SKM-1 (cell line): ENCODE measurements at regions not wholly inside any gene's neighbourhood (a gene's known extent, or its start where the extent isn't known, plus 50 kb on each side); places are given as distances from the start of the nearest gene placed in this dataset.

ENCODE experiments used
- DNase-seq: peaks from one replicate; lab custom pipeline; 2025; ENCODE audit not compliant: unreplicated experiment; lab: John Stamatoyannopoulos, UW

DNA sequence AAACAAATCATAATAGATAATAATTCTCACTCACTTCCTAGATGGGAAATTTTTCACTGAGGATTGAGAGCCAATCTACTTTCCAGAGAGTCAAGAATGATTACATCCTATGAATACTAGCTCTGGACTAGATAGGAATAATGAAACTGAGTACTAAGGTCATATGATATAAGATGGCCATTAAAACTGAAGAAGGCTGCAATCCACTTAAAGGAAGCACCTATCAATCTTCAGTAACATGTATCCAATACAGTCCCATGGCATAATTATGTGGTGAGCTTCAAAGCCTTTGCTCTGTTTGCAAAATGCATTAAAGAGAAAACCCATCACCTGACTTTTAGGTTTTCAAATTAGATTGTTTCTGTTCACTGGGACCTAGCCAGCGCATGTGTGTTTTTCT is 398.0 kb upstream of the MEIS1 start:
- no peak for DNase-seq

DNA sequence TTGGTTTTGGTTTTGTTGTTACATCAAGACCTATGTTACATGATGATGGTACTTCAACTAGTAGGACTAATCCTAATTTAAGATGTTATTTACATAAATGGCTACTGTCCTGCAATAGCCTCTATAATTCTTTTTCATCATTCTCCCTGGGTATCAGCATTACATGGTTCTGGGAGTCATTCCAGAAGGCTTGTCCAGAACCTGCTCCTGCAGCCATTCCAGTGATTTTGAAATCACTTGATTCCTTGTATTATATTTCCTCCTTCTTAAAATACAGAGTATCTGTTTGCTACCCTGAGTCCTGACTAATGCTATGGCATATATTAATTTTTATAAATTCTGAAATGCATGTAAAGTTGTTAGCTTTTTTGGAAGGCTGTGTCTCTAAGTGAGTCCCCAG is 400.5 kb upstream of the MEIS1 start:
- DNase-seq = no peak

DNA sequence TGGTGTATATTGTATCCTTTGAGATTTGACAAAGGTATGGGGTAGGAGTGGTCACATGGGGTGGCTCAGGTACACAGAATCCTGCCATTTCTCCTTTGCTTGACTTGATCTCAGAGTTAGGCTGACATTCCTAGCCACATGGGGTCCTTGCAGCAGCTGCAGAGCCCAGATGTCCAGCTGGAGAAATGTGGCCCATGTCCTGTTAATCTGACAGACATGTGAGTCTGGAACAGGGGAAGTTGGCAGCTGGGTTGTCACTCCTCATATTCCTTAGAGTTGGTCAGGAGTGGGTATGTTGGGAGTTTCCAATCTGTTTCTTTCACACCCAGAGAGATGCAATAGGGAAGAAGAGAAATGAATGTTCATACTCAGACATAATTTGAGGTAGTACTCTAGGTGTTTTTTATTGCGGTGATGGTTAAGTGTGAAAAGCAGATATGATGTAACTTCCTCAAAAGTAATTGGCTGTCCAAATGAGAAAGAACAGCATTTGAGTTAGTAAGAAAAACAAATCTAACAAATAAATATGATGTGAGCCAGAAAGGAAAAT is 402.6 kb upstream of the MEIS1 start:
- no peak for DNase-seq

DNA sequence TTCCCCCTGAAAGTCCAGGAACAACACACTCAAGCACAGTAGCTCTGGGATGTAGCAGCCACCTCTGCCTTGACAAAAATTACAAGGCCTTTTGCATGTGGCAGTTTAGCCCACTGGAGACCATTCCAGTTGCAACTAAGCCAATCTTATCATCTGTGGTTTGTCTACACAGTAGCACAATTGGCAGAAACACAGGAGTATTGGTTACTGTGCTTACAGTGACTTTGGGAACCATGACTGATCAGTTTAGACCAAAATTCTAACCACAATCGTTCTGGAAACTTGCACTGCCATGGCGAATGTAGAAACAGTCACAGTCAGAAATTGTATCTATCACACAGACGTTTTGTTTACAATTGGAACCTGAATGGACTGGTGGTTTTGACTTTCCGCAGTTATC is 403.7 kb upstream of the MEIS1 start:
- no peak for DNase-seq

DNA sequence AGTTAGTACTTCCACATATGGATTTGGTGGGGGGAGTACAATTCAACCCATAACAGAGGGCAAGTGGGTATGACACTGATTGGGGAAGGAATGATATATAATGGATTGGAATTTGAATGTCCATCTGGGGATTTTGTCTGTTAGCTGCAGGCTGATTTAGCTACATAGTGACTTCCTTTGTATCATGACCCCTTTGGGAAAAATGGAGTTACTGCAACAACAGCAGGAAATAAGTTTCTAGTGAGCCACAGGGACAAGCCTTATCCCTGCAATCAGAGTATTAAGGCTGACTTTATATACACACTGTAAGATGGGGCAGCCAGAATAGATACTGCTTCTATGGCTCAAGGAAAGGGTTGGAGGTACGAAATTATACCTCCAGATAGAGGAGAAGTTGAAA is 404.4 kb upstream of the MEIS1 start:
- DNase-seq = no peak

DNA sequence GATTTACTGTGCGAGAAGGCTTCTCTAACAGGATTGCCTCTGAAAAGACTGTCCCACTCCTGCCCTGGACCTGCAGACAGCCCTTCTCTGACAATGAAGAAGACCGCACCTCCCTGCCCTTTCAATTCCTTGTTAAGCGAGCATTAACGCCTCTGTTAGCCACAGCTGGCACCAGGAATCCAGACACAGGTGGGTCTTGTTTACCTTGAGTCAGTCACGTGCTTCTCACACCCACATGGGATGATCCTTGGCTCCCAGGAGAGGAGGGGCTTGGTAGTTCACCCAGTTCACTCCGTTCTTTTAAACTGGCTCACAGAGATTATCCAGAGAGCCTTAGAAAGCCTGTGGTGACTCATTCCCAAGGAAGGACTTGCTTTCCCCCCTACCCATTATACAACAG is 410.5 kb upstream of the MEIS1 start:
- no peak for DNase-seq

DNA sequence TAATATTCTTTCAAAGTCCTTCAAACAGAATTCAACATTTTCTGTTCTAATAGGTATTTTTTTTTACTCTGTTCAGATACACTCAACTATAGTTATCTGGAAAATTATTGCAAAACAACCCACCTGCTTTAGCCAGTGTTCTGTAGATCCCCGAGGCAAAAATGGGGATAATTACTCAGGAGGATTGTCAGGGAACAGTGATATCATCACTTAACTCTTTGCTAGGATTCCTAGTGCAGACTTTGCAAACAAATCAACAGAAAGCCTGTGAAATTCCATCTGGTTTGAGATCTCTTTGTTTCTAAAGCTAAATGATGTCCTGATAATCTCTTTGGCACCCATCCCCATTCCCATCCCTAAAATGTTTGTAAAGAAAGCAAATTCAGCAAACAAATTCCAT is 413.6 kb upstream of the MEIS1 start:
- DNase-seq = no peak

DNA sequence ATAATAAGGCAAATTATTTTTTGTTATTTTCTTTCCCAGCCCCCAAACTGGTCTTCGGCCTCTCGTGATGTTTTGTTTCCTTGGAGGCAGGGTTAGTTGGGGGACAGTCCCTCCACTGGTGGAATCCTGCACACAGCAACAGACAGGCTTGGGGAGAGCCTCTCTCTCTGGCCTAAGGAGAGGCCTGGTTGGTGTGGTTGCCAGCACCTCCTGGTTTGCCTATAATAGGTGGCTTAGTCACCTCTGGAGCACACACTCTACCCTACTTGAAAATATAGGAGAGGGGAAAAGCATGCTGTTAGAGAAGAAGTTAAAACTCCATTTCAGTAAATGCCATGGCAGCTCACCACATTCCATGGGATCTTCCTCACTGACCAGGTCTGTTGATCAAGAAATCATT is 417.2 kb upstream of the MEIS1 start:
- no peak for DNase-seq

DNA sequence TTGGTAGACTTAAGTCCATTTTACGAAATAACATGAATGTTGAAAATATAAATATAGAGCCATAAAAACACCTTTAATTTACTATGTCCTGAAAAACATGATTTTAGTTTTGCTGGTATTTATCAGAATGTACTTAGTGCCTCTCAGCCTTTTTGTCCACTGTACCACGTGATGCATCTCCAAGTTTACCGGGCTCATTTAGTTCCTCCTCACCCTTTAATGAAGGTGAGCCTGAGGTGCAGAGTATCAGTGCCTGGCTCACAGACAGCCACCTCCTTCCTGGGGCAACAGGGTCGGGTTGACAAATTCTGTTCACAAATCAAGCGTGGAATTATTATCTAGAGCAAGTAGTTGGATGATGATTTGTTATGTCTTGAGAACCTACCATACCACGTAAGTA is 420.5 kb upstream of the MEIS1 start:
- DNase-seq = no peak

DNA sequence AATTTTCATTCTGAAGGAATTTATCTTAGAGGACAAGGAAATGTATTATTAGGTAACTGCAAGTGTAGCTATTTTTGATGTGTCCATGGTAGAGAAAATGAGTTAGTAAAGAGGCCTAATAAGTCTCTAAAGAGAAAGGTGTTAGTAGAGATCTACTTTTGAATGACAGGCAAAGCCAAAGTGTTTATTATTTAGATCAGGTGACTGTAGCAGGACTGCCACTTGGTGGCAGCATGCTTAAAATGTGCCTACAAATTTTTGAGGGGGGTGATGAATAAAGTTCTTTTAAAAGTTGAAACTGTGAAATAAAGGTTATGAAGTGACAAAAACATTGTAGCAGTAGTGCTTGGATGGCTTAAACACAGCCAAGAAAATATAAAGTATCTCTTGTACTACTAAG is 421.5 kb upstream of the MEIS1 start:
- DNase-seq = no peak

DNA sequence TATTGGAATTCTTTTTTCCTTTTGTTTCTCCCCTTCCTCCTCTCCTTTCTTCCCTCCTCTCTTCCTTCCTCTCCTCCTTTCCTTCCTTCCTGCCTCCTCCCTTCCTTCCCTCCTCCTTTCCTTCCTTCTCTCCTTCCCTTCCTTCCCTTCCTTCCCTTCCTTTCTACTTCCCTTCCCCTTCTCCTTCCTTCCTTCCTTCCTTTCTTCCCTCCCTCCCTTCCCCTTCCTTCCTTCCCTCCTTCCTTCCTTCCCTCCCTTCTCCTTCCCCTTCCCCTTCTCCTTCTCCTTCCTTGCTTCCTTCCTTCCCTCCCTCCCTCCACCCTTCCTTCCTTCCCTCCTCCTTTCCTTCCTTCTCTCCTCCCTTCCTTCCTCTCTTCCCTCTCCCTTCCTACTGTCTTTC is 431.0 kb upstream of the MEIS1 start:
- no peak for DNase-seq

DNA sequence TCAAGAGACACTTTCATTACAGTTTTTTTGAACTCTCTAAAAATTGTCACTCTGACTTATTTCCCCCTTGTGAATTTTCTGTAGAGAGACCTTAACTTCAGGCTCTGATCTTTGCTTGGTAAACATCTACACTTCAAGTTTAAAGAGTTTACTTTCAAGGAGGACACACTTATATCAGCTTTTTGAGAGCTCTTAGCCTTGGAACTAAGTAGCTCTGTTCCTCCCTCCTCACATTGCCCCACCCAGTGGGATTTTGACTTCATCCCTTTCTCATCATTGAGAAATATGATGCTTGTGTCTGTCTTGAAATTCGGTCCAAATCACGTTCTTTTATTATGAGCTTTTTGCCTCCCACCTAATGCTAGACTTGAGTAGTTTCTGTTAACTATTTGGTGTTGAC is 433.4 kb upstream of the MEIS1 start:
- no peak for DNase-seq

DNA sequence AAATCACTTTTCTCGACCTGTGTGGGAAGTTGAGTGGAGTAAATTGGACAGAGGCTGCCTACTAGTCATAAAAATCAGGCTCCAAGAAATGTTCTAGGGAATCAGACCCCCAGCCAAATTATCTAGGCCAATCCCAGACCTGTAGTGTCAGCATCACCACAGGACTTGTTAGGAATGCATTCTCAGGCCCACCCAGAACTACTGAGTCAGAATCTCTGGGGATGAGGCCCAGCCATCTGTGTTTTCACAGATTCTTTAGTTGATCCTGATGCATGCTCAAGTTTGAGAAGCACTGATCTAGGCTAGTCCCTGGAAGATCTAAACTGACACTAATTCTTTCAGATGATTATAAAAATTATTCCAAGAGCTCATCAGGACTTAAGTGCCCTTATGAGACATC is 434.0 kb upstream of the MEIS1 start:
- DNase-seq = no peak

DNA sequence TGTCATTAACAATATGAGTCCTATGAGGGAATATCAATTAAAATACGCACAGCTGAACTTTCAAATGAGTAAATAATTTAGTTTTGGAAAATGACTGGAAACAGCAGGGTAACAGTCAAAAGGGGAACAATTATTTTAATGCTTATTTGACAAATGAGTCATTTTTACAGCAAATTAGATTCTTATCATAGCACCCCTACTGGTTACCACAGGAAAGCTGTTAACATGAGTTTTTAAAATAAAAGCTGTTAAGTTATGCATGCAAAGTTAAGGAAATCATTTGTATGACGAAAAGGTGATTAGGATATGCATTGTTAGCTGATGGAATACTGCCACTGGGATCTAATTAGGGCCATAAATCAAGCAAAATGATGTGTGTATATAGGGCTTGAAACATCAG is 435.1 kb upstream of the MEIS1 start:
- DNase-seq = no peak

DNA sequence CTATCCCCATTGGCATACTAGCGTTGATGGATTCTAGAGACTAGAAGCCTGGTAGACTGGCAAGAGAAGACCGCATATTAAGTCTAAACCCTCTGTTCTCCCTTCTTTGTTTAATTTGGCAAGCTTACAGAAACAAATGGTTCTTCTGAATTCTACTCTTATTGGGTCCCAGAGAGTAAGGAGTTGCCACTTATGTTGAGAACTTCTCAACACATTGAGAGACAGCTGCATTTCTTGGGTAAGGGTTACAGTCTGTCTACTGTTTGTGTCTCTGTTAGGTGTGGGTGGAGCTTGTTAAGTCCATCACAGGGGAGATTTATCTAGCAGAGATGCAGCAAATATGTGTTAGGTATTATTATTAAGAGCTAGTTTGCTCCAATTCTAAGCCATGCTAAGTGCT is 435.8 kb upstream of the MEIS1 start:
- no peak for DNase-seq

DNA sequence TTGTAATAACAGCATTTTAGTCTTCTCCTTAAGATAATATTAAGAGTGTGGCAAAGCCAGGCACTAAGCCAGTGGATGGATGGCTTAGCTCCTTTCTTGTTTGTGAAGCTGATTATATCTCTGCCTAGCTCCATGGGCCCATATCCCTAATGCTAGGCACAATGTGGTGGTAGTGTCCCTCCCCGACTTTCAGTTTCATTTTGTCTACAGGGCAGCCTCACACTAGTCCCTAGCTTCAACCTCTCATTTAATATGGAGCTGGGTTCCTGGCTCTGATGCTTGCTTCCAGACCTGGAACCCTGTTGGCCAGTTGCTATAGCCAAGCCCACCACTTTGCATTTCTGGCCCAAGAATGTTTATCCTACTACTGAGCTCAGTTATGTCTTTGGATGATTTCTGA is 437.0 kb upstream of the MEIS1 start:
- DNase-seq = no peak

DNA sequence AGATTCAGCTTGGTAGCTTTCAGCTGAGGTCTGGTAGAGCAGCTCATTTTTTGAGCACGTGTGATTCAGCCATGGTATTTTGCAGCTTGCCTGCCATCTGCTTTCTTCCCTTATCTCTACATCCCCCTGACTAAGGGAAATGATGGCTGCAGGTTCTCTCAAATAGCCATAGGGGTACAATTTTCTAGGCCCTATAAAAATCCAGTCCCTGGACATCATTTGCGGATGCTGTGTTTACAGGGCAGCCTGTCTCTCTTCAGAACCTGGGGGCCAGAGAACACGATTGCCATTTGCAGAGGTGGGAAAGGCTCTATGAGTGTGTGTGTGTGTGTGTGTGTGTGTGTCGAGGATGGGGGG is 442.7 kb upstream of the MEIS1 start:
- DNase-seq = no peak

DNA sequence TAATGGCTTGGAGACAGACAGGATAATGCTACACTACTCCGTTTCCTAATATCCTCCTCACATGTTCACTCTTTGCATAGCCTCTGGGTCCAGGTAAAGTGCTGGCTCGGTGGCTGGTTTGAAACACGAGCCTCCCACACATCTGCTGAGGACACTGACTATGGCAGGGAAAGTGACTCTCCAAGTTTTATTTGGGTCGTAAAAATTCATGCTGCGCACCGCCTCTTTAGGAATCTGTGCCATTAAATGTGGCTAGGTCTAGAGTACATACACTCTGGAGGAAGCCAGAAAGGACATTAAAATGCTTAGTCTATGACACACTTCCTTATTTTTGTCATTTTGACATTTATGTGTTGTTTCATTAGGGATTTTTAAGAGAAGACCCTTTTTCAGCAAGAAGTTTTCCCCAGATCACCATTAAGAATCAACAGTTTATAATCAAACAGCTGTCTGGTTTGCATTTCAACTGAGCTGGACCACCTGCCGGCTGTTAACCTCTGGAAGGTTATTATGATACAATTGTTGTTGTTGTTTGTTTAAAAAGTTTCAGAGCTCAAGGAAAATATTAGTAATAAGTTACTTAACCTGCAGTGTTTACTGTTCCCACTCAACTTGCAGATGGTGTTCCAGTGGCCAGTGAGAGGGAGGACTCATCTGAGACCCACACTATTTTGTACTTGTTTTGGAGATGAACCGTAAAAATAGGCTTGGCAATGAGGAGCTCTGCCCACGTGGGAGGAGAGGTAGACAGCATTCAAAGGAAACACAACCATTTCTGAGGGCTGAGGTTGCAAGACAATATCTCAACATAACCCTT is 443.3 kb upstream of the MEIS1 start:
- DNase-seq = no peak

DNA sequence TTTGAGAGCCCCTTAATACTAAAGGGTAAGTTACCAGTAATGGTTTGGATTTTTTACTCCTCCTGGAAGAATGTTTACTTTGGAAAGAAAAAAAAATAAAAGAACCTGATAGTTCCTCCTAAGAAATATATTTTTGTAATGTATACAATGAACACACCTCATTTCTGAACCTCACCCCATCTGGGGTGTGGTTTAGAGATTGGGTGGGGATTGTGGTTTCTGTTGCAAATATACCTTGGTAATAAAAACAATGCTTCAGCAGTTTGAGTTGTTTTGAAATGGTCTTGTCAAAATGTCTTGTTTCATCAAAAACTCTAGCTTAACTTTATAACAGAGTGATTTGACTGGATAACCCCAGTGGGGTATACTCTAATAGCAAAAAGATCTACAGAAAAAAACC is 448.9 kb upstream of the MEIS1 start:
- no peak for DNase-seq

DNA sequence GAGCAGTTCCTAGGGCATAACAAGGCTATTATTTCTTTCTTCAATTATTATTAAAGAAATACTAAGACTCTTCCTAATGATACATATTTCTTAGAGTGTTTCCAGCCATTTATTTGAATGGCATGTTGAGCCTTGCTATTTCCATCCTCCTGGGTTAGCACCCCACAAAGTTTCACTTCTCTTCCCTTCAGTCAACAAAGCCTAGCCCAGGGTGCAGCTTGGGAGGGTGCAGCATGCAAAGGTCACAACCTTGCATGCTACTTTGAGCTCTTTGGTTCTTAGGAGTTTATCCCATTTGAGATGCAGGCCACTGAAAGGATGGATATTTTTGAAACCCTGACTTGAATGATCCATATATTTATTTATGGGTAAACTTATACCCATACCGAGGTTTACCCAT is 454.4 kb upstream of the MEIS1 start:
- DNase-seq = no peak

DNA sequence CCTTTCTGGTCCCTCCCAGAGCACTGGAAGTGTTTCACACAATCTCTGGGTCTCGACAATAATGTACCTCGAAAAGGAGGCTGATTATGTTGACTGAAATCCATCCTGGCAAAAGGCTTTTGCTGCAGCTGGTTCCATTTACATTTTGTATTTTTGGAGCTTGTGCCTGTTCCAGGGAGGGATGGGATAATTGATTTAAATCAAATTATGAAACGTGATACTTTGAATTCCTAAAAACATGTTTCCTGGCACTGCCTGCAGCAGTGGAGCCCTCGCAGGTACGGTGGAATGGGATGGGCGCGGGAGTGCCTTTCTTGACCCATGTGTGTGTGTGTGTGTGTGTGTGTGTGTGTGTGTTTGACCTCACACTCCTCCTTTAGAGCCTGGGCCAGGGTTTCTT is 455.5 kb upstream of the MEIS1 start:
- DNase-seq = no peak

DNA sequence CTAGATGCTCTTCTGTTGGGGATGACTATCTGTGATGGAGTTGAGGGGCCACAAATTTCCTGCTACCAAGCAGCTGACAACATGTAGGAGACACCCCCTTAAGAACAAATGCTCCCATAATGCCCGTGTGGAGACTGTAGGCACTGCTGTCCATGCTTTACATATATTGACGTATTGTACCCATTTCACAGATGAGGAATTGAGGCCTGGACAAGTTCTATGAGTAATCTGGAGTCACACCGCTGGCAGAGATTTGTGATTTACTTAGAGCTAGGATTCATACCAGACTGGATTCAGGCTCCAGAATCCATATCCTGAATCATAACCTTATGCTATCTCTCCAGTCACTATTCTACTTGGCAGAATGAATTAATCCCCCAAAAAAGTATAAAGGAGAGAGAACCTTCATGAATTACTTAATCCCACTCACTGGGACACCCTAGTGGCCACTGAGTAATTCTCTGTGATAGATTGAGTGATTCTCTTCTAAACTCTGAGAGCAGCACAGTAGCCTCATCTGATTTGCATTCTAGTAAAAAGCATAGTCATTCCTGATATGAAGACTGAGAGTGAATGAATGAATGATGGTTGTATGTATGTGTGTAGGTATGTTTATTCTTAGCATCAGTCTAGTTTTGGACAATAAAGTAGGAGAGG is 460.7 kb upstream of the MEIS1 start:
- no peak for DNase-seq

DNA sequence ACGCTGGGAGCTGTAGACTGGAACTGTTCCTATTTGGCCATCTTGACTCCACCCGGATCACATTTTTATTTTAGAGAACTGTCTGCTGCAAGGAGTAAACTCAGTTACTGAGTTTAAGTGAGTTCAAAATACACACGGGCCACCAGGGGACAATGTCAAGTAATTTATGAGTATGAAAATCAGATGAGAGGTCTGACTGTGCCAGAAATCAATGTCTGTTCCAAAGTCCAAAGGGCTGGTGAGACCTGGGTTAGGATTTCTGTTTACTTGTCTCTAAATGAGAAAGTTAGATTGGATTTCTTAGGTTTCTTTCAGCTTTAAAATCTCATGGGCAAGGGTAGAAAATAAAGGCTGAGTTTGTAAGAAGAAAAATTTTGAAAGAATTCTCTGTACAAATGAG is 465.8 kb upstream of the MEIS1 start:
- DNase-seq = no peak
